Trophoblast cell (in vitro differentiated cells and primary cell): ENCODE measurements at regions not wholly inside any gene's neighbourhood (a gene's known extent, or its start where the extent isn't known, plus 50 kb on each side); places are given as distances from the start of the nearest gene placed in this dataset.

Experiments used
- DNase-seq, 2 donors: peaks; one replicate each; pipeline ENCODE4 v3.0.0-alpha.2; 2016
- H2AFZ ChIP-seq: 2 replicates; pipeline ENCODE4 v1.6.1; 2013; ENCODE audit warnings: low read length, moderate library complexity, mild to moderate bottlenecking; ENCODE audit not compliant: insufficient read depth, poor library complexity
- H2AK5ac ChIP-seq: 2 replicates; pipeline ENCODE4 v1.6.1; 2013; ENCODE audit warnings: mild to moderate bottlenecking, low read length
- H2BK120ac ChIP-seq: 2 replicates; pipeline ENCODE4 v1.6.1; 2013; ENCODE audit warnings: low read length, mild to moderate bottlenecking, moderate library complexity; ENCODE audit not compliant: insufficient read depth, poor library complexity
- H2BK12ac ChIP-seq: 2 replicates; pipeline ENCODE4 v1.6.1; 2013; ENCODE audit warnings: mild to moderate bottlenecking, low read length, moderate library complexity
- H2BK5ac ChIP-seq: 2 replicates; pipeline ENCODE4 v1.6.1; 2013; ENCODE audit warnings: low read length, low read depth, moderate library complexity, mild to moderate bottlenecking; ENCODE audit not compliant: poor library complexity
- H3K14ac ChIP-seq: 2 replicates; pipeline ENCODE4 v1.6.1; 2013; ENCODE audit warnings: mild to moderate bottlenecking, low read length
- H3K18ac ChIP-seq: 2 replicates; pipeline ENCODE4 v1.6.1; 2013; ENCODE audit warnings: mild to moderate bottlenecking, low read length
- H3K23ac ChIP-seq: 2 replicates; pipeline ENCODE4 v1.6.1; 2013; ENCODE audit warnings: low read length
- H3K27ac ChIP-seq: 2 replicates; pipeline ENCODE4 v1.5.1; 2013; ENCODE audit warnings: low read depth, mild to moderate bottlenecking, inconsistent platforms, low read length, moderate library complexity
- H3K27me3 ChIP-seq: 2 replicates; pipeline ENCODE4 v1.6.1; 2013; ENCODE audit warnings: inconsistent platforms, mild to moderate bottlenecking, low read length, moderate library complexity; ENCODE audit not compliant: insufficient read depth
- H3K36me3 ChIP-seq, 2 experiments: 1 replicate in 1 of 2; 2 replicates in 1 of 2; pipeline ENCODE4 v1.6.1; 2013; ENCODE audit warnings: low read length in 2 of 2, mild to moderate bottlenecking in 2 of 2, moderate library complexity in 1 of 2; ENCODE audit not compliant: insufficient read depth in 2 of 2, control insufficient read depth in 1 of 2
- H3K4ac ChIP-seq: 2 replicates; pipeline ENCODE4 v1.6.1; 2013; ENCODE audit warnings: low read depth, mild to moderate bottlenecking, low read length, moderate library complexity
- H3K4me1 ChIP-seq, 2 experiments: 1 replicate in 1 of 2; 2 replicates in 1 of 2; pipeline ENCODE4 v1.6.1; 2013; ENCODE audit warnings: low read length in 2 of 2, mild to moderate bottlenecking in 2 of 2, moderate library complexity in 1 of 2; ENCODE audit not compliant: insufficient read depth in 2 of 2, control insufficient read depth in 1 of 2
- H3K4me2 ChIP-seq: 2 replicates; pipeline ENCODE4 v1.6.1; 2013; ENCODE audit warnings: inconsistent platforms, mild to moderate bottlenecking, low read length, moderate library complexity
- H3K4me3 ChIP-seq: 2 replicates; pipeline ENCODE4 v1.5.1; 2013; ENCODE audit warnings: mild to moderate bottlenecking, low read depth, low read length, inconsistent platforms
- H3K79me1 ChIP-seq: one replicate; pipeline ENCODE4 v1.6.1; 2013; ENCODE audit warnings: low read length
- H3K79me2 ChIP-seq: 2 replicates; pipeline ENCODE4 v1.6.1; 2013; ENCODE audit warnings: low read length, mild to moderate bottlenecking; ENCODE audit not compliant: control insufficient read depth, insufficient read depth, poor library complexity
- H3K9ac ChIP-seq: 2 replicates; pipeline ENCODE4 v1.6.1; 2013; ENCODE audit warnings: mild to moderate bottlenecking, low read length
- H3K9me3 ChIP-seq: 2 replicates; pipeline ENCODE4 v1.6.1; 2013; ENCODE audit warnings: low read depth, mild to moderate bottlenecking, control low read depth, inconsistent platforms, low read length; ENCODE audit not compliant: insufficient read depth
- H4K12ac ChIP-seq: 2 replicates; pipeline ENCODE4 v1.6.1; 2013; ENCODE audit warnings: low read depth, mild to moderate bottlenecking, low read length, moderate library complexity
- H4K8ac ChIP-seq: 2 replicates; pipeline ENCODE4 v1.6.1; 2013; ENCODE audit warnings: low read depth, mild to moderate bottlenecking, low read length, moderate library complexity
- H4K91ac ChIP-seq: one replicate; pipeline ENCODE4 v1.6.1; 2013; ENCODE audit warnings: low read depth, mild to moderate bottlenecking, low read length, moderate library complexity
- WGBS: extraction: QIAGEN DNeasy Blood & Tissue Kit; methylation state at CpG from one replicate; pipeline ENCODE4 v1.1.7; 2013; ENCODE audit warnings: missing lambda C conversion rate; ENCODE audit not compliant: insufficient read length, insufficient coverage; ENCODE audit errors: extremely low coverage; 5-methylcytosine and 5-hydroxymethylcytosine counted together

GRCh38 chr4:177032341-177032740 lies 239.6 kb upstream of the VEGFC start:
- H3K79me1 ChIP-seq, result no peaks in the 10 kb centered on the region

GRCh38 chr4:177033135-177033534 lies 240.4 kb upstream of the VEGFC start:
- Histone ChIP-seq H2BK5ac (no peak overlapping the region), H3K27me3 (no peaks in the 10 kb centered on the region), H2BK12ac (no peak overlapping the region), H2AK5ac (no peak overlapping the region), H4K12ac (no peak overlapping the region), H3K27ac (no peak overlapping the region), H3K79me2 (no peaks in the 10 kb centered on the region), H4K8ac (no peak overlapping the region), H2AFZ (no peak overlapping the region), H3K9me3 (no peaks in the 10 kb centered on the region), H3K18ac (no peak overlapping the region), H3K14ac (no peak overlapping the region), H3K79me1 (no peaks in the 10 kb centered on the region), H3K4ac (no peak overlapping the region), H3K36me3 (no peaks in the 10 kb centered on the region), H3K23ac (no peak overlapping the region), H4K91ac (no peak overlapping the region), H3K4me1 (no peaks in the 10 kb centered on the region), H3K9ac (no peak overlapping the region), H3K4me2 (no peak overlapping the region), H3K4me3 (no peak overlapping the region), H2BK120ac (no peak overlapping the region)
- DNase-seq, result no peak
- WGBS, result no CpG with 5 or more reads among the region's 3 CpGs

More at GRCh38 chr4:177032341-177032740, 239.6 kb upstream of the VEGFC start:
- Histone ChIP-seq H3K36me3 (no peaks in the 10 kb centered on the region), H3K27me3 (no peaks in the 10 kb centered on the region), H4K8ac (no peak overlapping the region), H2AK5ac (no peak overlapping the region), H3K4me3 (no peak overlapping the region), H4K12ac (no peak overlapping the region), H3K4me2 (no peak overlapping the region), H2BK120ac (no peak overlapping the region), H2BK12ac (no peak overlapping the region), H4K91ac (no peak overlapping the region), H2BK5ac (no peak overlapping the region), H3K4me1 (no peaks in the 10 kb centered on the region), H3K9ac (no peak overlapping the region), H3K27ac (no peak overlapping the region), H3K18ac (no peak overlapping the region), H3K9me3 (no peaks in the 10 kb centered on the region), H2AFZ (no peak overlapping the region), H3K4ac (no peak overlapping the region), H3K79me2 (no peaks in the 10 kb centered on the region), H3K23ac (no peak overlapping the region), H3K14ac (no peak overlapping the region)
- WGBS, result no CpG with 5 or more reads among the region's 1 CpG
- DNase-seq, result no peak

GRCh38 chr4:177033632-177034031 lies 240.9 kb upstream of the VEGFC start:
- H2BK12ac ChIP-seq, result no peak overlapping the region
- H3K4me2 ChIP-seq, result no peak overlapping the region
- H3K79me2 ChIP-seq, result no peaks in the 10 kb centered on the region
- no peak overlapping the region for H3K4ac ChIP-seq
- H2BK120ac ChIP-seq, result no peak overlapping the region
- H4K91ac ChIP-seq, result no peak overlapping the region
- no CpG with 5 or more reads among the region's 1 CpG for WGBS
- no peaks in the 10 kb centered on the region for H3K27me3 ChIP-seq
- no peak overlapping the region for H3K18ac ChIP-seq
- no peaks in the 10 kb centered on the region for H3K9me3 ChIP-seq
- H3K23ac ChIP-seq, result no peak overlapping the region
- no peak overlapping the region for H3K27ac ChIP-seq
- H2BK5ac ChIP-seq, result no peak overlapping the region
- H3K14ac ChIP-seq, result no peak overlapping the region
- no peak overlapping the region for H2AK5ac ChIP-seq
- H3K4me1 ChIP-seq, result no peaks in the 10 kb centered on the region
- no peak overlapping the region for H4K12ac ChIP-seq
- no peak for DNase-seq
- H3K79me1 ChIP-seq, result no peaks in the 10 kb centered on the region
- no peak overlapping the region for H2AFZ ChIP-seq
- H3K4me3 ChIP-seq, result no peak overlapping the region
- H3K36me3 ChIP-seq, result no peaks in the 10 kb centered on the region
- H3K9ac ChIP-seq, result no peak overlapping the region
- no peak overlapping the region for H4K8ac ChIP-seq

GRCh38 chr4:177041356-177041755 lies 248.6 kb upstream of the VEGFC start:
- Histone ChIP-seq H3K14ac (no peak overlapping the region), H3K4me2 (no peak overlapping the region), H3K9ac (no peak overlapping the region), H3K4me3 (no peak overlapping the region), H2AFZ (no peak overlapping the region), H3K36me3 (no peaks in the 10 kb centered on the region), H3K79me2 (no peaks in the 10 kb centered on the region), H4K91ac (no peak overlapping the region), H3K9me3 (no peaks in the 10 kb centered on the region), H2BK5ac (no peak overlapping the region), H3K27me3 (no peaks in the 10 kb centered on the region), H4K12ac (no peak overlapping the region), H2BK12ac (no peak overlapping the region), H3K23ac (no peak overlapping the region), H2AK5ac (no peak overlapping the region), H3K27ac (no peak overlapping the region), H3K79me1 (no peaks in the 10 kb centered on the region), H4K8ac (no peak overlapping the region), H2BK120ac (no peak overlapping the region), H3K4me1 (no peaks in the 10 kb centered on the region), H3K18ac (no peak overlapping the region), H3K4ac (no peak overlapping the region)
- no CpG with 5 or more reads among the region's 4 CpGs for WGBS
- DNase-seq, result no peak
